ENCODE measurements at regions not wholly inside any gene's neighbourhood (a gene's known extent, or its start where the extent isn't known, plus 50 kb on each side); places are given as distances from the start of the nearest gene placed in this dataset.

DNA sequence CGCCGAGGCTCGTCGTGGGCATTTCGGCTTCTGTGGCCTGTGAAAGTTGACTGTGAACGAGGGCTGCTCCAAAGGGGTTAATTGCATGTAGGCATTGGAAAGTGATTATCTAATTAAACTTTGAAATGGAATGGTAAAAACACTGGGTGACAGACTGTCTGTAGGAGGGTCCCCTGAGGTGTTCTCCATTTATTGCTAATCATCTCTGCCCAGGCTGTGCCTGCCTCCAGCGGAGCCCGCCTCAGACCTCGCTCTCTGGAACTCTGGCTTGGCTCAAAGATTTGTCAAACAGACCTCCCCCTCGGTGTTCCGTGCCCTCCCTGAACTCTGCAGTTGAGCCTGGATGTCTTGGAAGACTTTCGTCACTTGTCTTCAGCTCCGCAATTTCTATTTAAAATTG lies 50.2 kb upstream of the VRK1 start:
- TF ChIP-seq, protein P1, sequence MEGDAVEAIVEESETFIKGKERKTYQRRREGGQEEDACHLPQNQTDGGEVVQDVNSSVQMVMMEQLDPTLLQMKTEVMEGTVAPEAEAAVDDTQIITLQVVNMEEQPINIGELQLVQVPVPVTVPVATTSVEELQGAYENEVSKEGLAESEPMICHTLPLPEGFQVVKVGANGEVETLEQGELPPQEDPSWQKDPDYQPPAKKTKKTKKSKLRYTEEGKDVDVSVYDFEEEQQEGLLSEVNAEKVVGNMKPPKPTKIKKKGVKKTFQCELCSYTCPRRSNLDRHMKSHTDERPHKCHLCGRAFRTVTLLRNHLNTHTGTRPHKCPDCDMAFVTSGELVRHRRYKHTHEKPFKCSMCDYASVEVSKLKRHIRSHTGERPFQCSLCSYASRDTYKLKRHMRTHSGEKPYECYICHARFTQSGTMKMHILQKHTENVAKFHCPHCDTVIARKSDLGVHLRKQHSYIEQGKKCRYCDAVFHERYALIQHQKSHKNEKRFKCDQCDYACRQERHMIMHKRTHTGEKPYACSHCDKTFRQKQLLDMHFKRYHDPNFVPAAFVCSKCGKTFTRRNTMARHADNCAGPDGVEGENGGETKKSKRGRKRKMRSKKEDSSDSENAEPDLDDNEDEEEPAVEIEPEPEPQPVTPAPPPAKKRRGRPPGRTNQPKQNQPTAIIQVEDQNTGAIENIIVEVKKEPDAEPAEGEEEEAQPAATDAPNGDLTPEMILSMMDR (IDR thresholded peaks at IDR 0.05; ENCODE audit: low read length): no peak
- no peak for TF ChIP-seq EZH2 (IDR thresholded peaks at IDR 0.05; ENCODE audit: borderline replicate concordance, low read length)
